Fibroblast of the aortic adventitia (primary cell): ENCODE measurements at regions not wholly inside any gene's neighbourhood (a gene's known extent, or its start where the extent isn't known, plus 50 kb on each side); places are given as distances from the start of the nearest gene placed in this dataset.

ENCODE experiments used
- DNase-seq: peaks from one replicate; pipeline ENCODE4 v3.0.0-alpha.2; 2010; ENCODE audit warnings: low read depth
- H3K4me3 ChIP-seq: 2 replicates; pipeline ENCODE4 v1.5.1; 2011; ENCODE audit warnings: low read depth, mild to moderate bottlenecking, control low read depth, low read length, moderate library complexity
- CTCF ChIP-seq: IDR thresholded peaks from 2 replicates; pipeline ENCODE4 v1.5.1; 2011; ENCODE audit warnings: mild to moderate bottlenecking, low read length, control low read depth, inconsistent platforms; ENCODE audit not compliant: insufficient read depth

DNA sequence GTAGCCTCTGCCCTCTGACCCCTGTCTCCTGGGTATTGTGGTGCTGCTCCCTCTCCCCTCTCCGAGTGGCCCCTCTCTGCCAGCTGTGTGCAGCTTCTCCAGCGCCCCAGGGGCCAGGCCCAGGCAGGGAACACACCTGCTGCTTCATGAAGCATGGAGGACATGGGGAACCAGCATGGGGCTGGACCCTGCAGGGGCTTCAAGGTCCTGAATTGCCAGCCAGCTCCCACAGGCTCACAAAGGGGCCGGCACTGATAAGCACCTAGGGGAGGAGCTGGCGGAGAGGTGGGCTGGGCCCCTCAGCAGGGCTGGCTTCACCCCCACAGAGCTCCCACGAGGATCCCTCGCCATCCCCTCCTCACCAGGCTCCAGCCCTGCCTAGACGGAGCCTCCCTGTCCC, 77.4 kb upstream of the GPC1 start:
- no peak overlapping the region for H3K4me3 ChIP-seq
- TF ChIP-seq CTCF = no peak
- no peak for DNase-seq

- TF ChIP-seq CTCF = no peak
- H3K4me3 ChIP-seq = no peak overlapping the region
- DNase-seq = no peak
Observed at GRCh38 chr2:240358821-240359397, 76.6 kb upstream of the GPC1 start.

DNA sequence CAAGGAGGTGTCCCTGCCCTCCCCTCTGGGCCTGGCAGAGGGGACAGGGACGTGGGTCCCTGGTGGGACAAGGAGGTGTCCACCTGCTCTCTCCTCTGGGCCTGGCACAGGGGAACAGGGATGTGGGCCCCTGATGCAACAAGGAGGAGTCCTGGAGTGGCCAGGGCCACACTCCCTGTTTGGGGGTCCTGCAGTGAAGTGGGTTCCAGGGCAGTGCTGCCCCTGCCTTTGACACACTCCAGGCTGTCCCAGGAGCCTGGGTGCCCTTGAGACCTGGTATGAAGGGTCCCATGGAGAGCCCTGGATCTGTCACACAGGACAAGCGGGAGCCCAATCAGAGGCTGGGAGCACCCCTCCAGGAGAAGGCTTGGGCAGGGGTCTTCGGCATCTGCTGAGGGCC, 75.8 kb upstream of the GPC1 start:
- no peak overlapping the region for H3K4me3 ChIP-seq
- TF ChIP-seq CTCF = no peak
- DNase-seq = no peak

DNA sequence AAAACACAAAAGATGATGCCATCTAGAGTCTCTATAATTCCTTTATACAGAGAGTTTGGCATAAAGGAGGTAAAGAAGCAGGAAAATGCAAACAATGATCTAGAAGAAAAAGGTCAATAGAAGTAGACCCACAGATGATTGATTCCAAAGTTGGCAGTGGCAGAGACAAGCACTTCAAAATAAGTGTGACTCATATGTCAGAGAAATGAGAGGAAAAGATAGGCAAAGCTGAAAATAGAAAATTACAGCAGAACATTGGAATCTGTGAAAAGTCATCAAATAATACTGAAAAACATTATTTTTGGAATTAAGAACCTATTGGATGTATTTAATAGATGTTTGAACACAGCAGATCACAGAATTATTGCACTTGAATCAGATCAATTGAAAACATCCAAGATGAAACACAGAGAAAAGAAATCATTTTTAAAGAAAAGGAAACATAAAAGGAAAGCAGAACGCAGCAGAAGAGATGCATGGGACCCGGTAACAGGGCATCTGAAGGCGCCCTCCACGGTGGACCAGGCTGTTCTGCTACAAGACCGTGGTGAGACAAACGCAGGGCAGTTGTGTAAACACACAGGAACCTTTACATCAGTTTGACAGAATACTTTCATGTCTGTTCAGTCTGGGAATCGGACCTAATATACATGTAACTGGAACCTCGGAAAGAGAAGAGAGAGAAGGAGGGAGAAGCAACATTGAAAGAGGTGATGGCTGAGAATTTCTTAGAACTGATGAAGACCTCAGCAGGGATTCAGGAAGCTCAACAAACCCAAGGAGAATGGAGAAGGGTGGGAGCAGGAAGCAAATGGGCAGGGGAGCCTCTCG, 74.6 kb upstream of the GPC1 start:
- no peak overlapping the region for H3K4me3 ChIP-seq
- DNase-seq = peak; percentile 23
- no peak for TF ChIP-seq CTCF

DNA sequence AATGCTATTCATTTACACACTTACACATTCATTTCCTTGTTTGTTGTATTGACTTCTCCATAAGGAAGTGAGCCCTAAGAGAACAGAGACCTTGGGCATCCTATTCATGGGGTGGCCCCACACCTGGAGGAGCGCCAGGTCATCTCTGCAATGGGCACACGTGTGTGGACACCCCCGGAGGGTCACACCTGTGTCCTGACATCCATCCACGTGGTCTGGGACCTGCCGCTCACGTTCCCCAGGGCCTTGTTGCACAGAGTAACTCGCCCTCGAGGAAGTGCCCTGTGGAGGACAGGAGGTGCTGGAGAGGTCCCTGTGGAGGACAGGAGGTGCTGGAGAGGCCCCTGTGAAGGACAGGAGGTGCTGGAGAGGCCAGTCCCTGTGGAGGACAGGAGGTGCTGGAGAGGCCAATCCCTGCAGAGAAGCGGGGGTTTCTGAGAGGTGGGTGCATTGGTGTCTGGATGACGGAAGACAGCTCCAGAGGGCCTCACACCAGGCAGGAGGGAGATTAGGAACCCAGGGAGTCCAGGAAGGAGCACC, 73.2 kb upstream of the GPC1 start:
- H3K4me3 ChIP-seq = no peak overlapping the region
- DNase-seq = no peak
- no peak for TF ChIP-seq CTCF

DNA sequence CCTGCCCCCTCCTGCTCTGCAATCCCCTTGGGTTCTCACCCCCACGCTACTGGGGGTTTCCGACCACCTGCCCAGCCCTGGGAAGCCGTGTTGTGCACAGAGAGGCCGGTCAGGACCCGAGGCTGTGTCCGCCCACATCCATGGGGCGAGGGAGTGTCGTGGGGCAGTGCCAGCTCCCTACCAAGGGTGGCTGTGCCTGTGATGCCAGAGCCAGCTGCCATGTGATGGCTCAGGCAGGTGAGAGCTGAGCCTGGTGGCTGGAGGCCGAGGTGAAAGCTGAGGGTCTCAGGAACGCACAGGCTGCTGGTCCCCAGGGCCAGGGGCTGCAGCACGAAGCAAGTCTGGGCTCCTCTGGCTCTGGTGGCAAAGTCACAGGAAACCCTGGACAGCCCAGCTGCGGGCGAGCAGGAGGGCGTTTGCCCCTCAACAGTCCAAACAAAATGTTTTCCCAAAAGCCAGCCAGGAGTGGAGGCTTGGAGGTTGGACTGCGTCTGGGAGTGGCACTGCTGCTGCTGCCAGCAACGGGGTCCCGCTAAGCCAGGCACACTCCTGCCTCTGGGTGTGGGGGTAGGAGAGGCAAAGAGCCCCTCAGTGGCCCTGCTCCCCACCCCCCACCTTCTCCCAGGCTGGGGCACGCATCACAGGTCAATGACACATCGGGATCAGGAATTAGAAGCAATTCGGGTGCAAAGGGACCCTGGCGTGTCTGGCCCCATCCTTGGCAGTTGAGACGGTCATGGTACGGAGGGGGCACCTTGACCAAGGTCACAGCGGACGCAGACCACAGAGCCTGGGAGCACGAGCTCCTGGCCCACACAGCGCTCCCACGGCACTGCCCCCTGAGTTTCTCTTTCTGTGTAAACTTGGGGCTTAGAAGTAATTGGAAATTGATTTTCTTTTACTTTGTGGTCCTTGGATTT, 72.4 kb upstream of the GPC1 start:
- no peak for DNase-seq
- no peak overlapping the region for H3K4me3 ChIP-seq
- no peak for TF ChIP-seq CTCF
